GM12872 (cell line): ENCODE measurements at regions not wholly inside any gene's neighbourhood (a gene's known extent, or its start where the extent isn't known, plus 50 kb on each side); places are given as distances from the start of the nearest gene placed in this dataset.
A peak's percentile ranks its signal among the peaks of the same experiment; 100 is the strongest.

Experiments used
- CTCF ChIP-seq: IDR thresholded peaks from 3 replicates; pipeline ENCODE4 v1.5.1; 2011; ENCODE audit warnings: low read depth, mild to moderate bottlenecking, low read length, moderate library complexity; ENCODE audit not compliant: insufficient read depth

DNA sequence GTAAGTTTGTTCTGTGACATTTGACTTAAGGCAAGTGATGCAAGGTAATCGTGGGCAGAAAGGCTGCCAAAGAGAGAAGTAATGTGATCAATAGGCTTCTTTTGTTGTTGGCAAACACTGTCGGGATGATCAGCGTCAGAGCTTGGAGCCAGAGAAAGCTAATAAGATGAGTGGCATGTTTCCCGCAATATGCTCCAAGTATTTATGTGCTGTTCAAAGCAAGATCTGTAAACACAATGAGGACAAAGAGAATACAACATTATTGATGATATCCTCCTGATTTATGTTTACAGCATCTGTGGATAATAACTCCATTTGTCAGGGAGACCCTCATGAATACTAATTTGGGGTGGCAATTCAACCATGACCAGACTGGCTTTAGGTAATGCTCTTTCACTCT is 603.3 kb downstream of the TDRD15 start:
- TF ChIP-seq CTCF: no peak

DNA sequence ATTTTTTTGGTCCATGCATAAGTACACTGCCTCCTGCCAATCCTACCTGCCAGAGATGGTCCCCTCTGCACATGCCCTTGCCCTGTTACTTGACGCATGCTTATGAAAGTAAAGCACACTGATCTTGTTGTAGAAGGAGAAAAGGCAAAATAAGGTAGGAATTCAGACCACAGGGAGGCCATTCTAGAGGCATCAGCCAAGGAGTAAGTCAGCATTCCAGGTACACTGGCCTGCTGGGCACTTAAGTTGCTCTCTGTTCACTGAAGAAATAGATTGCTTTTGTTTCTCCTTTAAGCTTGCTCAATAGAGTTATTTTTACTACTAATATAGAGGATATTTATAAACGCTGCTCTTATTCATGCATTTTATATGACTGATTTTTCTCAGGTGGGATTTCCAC is 604.4 kb downstream of the TDRD15 start:
- no peak for TF ChIP-seq CTCF

DNA sequence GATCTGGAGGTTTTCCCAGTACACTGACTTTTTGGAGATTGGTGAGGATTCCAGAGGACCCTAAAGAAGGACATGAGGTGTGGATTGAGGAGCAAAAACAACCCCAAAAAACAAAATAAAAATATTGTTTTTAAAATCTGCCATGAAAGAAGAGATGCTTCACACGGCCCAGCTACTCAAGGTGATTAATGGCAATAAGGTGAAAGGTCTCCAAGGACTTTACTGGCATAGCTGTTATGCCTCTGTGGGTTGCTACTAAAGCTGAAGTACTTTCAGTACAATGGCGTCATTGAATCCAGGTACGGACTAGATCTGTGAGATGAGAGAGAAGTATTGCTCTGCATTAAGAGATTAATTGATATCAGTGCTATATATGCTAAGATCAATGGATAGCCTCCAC is 606.4 kb downstream of the TDRD15 start:
- no peak for TF ChIP-seq CTCF

DNA sequence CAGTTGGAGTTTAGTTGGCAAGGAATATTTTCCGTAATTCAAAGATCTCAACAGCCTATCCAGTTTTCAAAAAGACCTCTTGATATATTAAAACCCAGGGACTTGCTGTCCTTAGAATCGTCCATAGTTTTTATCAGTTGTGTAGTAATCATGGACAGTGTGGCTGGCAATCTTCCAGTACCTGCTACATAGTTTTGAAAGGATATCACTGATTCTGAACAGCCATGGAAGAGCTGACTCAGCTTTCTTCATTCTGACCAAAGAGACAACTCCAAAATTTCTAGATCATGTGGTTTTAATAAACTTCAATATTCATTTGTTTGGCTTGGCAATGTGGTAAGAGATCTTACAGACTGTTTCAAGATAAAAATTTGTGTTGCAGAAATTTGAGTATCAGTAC is 616.7 kb downstream of the TDRD15 start:
- no peak for TF ChIP-seq CTCF

- TF ChIP-seq CTCF: no peak
These were observed 622.7 kb downstream of the TDRD15 start for GRCh38 chr2:21746499-21746898.

DNA sequence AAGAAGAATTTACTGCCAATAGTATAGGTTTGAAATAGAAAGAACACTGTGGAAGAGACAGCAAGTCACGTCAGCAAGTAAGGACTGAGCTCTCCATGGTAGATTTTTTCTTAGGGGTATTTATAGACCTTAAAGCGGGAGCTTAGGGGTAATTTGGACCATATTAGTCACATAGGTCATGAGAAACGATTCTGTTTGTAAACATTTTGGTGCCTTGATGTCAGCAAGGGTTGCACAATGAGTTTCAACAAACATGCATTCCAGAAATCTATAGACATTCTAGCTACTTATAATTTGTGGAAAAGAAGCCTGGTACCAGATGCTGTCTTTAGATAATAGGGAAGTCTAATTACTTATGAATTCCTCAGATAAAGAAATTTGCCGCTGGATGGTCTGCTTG is 624.7 kb downstream of the TDRD15 start:
- TF ChIP-seq CTCF: no peak

GRCh38 chr2:21754164-21754788 is 630.5 kb downstream of the TDRD15 start:
- TF ChIP-seq CTCF: 0 out of 3 replicates have a peak, but pooled peaks have one; percentile 17
